ENCODE measurements at regions not wholly inside any gene's neighbourhood (a gene's known extent, or its start where the extent isn't known, plus 50 kb on each side); places are given as distances from the start of the nearest gene placed in this dataset.

- no peaks in the 10 kb centered on the region for H3K4me1 ChIP-seq (ENCODE audit: control insufficient read depth in 1 of 2, insufficient read depth in 2 of 2, low read length in 2 of 2)
- TF ChIP-seq CTCF (IDR thresholded peaks at IDR 0.05), result no peak
- H4K20me1 ChIP-seq (ENCODE audit: insufficient read depth, low read length), result no peaks in the 10 kb centered on the region
- no peaks in the 10 kb centered on the region for H3K36me3 Mint-ChIP-seq
- no peaks in the 10 kb centered on the region for H3K79me2 ChIP-seq (ENCODE audit: insufficient read depth, low read length)
- DNase-seq, result no peak
- H2AFZ ChIP-seq (ENCODE audit: insufficient read depth, low read depth, low read length, poor library complexity, severe bottlenecking), result no peak overlapping the region
- no peak overlapping the region for H3K4me2 ChIP-seq (replicated peaks; ENCODE audit: extremely low read depth, low read length, poor library complexity, severe bottlenecking)
- intact Hi-C loops (cut with micrococcal nuclease), result no loop called here
- no peaks in the 10 kb centered on the region for H3K36me3 ChIP-seq (replicated peaks in 1 of 2; ENCODE audit: control insufficient read depth in 1 of 2, insufficient read depth in 2 of 2, low read length in 2 of 2)
- no peak overlapping the region for H3K4me3 ChIP-seq (replicated peaks in 1 of 3; ENCODE audit: low read depth in 2 of 3, low read length in 3 of 3)
- no peaks in the 10 kb centered on the region for H3K4me1 Mint-ChIP-seq
- H3K9me3 Mint-ChIP-seq, result peaks cover 0 to 9% (median 6%) of the 10 kb centered on the region in 7 donors
- no peak overlapping the region for H3K4me3 Mint-ChIP-seq
- no peak overlapping the region for H3K27ac Mint-ChIP-seq
- no peaks in the 10 kb centered on the region for H3K27me3 Mint-ChIP-seq (ENCODE audit: low read depth in 3 of 3)
- H3K27ac ChIP-seq (ENCODE audit: low read depth in 1 of 2, low read length in 2 of 2), result no peak overlapping the region
- no peak overlapping the region for H3K9ac ChIP-seq (ENCODE audit: insufficient read depth, low read length, poor library complexity, severe bottlenecking)
- H3K9me3 ChIP-seq (replicated peaks in 1 of 2; ENCODE audit: control insufficient read depth in 1 of 2, insufficient read depth in 1 of 2, low read length in 2 of 2), result peaks cover 0 to 4% of the 10 kb centered on the region in 2 donors
- no peaks in the 10 kb centered on the region for H3K27me3 ChIP-seq (ENCODE audit: control insufficient read depth in 2 of 2, insufficient read depth in 2 of 2, low read length in 2 of 2)
- WGBS (ENCODE audit: insufficient coverage), result 97% methylated on average over 4 of the region's 5 CpGs
These were observed 170.0 kb downstream of the ETAA1 start for GRCh38 chr2:67566958-67567635.

- no peak overlapping the region for H3K4me3 ChIP-seq (replicated peaks in 1 of 3; ENCODE audit: low read depth in 2 of 3, low read length in 3 of 3)
- intact Hi-C loops (cut with micrococcal nuclease), result no loop called here
These were observed 170.8 kb downstream of the ETAA1 start for GRCh38 chr2:67567886-67568285.

More at GRCh38 chr2:67567886-67568285, 170.8 kb downstream of the ETAA1 start:
- Histone ChIP-seq H3K27me3 (ENCODE audit: control insufficient read depth in 2 of 2, insufficient read depth in 2 of 2, low read length in 2 of 2) (no peaks in the 10 kb centered on the region), H3K79me2 (ENCODE audit: insufficient read depth, low read length) (no peaks in the 10 kb centered on the region), H3K9ac (ENCODE audit: insufficient read depth, low read length, poor library complexity, severe bottlenecking) (no peak overlapping the region), H2AFZ (ENCODE audit: insufficient read depth, low read depth, low read length, poor library complexity, severe bottlenecking) (no peak overlapping the region), H3K9me3 (replicated peaks in 1 of 2; ENCODE audit: control insufficient read depth in 1 of 2, insufficient read depth in 1 of 2, low read length in 2 of 2) (peaks cover 0 to 4% of the 10 kb centered on the region in 2 donors), H3K36me3 (replicated peaks in 1 of 2; ENCODE audit: control insufficient read depth in 1 of 2, insufficient read depth in 2 of 2, low read length in 2 of 2) (no peaks in the 10 kb centered on the region), H3K4me2 (replicated peaks; ENCODE audit: extremely low read depth, low read length, poor library complexity, severe bottlenecking) (no peak overlapping the region), H3K4me1 (ENCODE audit: control insufficient read depth in 1 of 2, insufficient read depth in 2 of 2, low read length in 2 of 2) (no peaks in the 10 kb centered on the region), H3K27ac (ENCODE audit: low read depth in 1 of 2, low read length in 2 of 2) (no peak overlapping the region), H4K20me1 (ENCODE audit: insufficient read depth, low read length) (no peaks in the 10 kb centered on the region)
- no peaks in the 10 kb centered on the region for H3K4me1 Mint-ChIP-seq
- H3K36me3 Mint-ChIP-seq, result no peaks in the 10 kb centered on the region
- H3K4me3 Mint-ChIP-seq, result no peak overlapping the region
- no peak for DNase-seq
- no peak overlapping the region for H3K27ac Mint-ChIP-seq
- no peak for TF ChIP-seq CTCF (IDR thresholded peaks at IDR 0.05)
- no peaks in the 10 kb centered on the region for H3K27me3 Mint-ChIP-seq (ENCODE audit: low read depth in 3 of 3)
- H3K9me3 Mint-ChIP-seq, result peaks cover 0 to 9% (median 6%) of the 10 kb centered on the region in 7 donors
